ENCODE measurements at regions not wholly inside any gene's neighbourhood (a gene's known extent, or its start where the extent isn't known, plus 50 kb on each side); places are given as distances from the start of the nearest gene placed in this dataset.

GRCh38 chr6:122078481-122078880 is 321.0 kb upstream of the HSF2 start:
- no peak overlapping the region for H3K4me3 ChIP-seq
- H3K9me1 ChIP-seq (ENCODE audit: control insufficient read depth, insufficient read depth, low read length), result no peaks in the 10 kb centered on the region
- no peak overlapping the region for H3K9ac ChIP-seq (ENCODE audit: insufficient read depth in 1 of 2, low read depth in 2 of 2, low read length in 2 of 2)
- DNase-seq (ENCODE audit: extremely low read depth in 1 of 4, low spot score in 3 of 4) (no peak), FAIRE-seq (no peak), ATAC-seq (no peak)
- no TSS peak for BruUV-seq (replicated peaks)
- H3K79me2 ChIP-seq (ENCODE audit: control insufficient read depth, insufficient read depth, low read length), result no peaks in the 10 kb centered on the region
- WGBS (ENCODE audit: insufficient coverage, low coverage, missing lambda C conversion rate), result 0% methylated on average over 4 of the region's 4 CpGs
- H4K20me1 ChIP-seq (replicated peaks; ENCODE audit: control insufficient read depth, insufficient read depth, low read length), result no peaks in the 10 kb centered on the region
- no peak overlapping the region for H3K4me2 ChIP-seq (ENCODE audit: insufficient read depth, low read length)
- in situ Hi-C loops (cut with MboI), result no loop called here
- H3K4me1 ChIP-seq (replicated peaks in 1 of 2; ENCODE audit: control insufficient read depth in 2 of 2, insufficient read depth in 2 of 2, low read length in 2 of 2), result no peaks in the 10 kb centered on the region
- POLR2A ChIA-PET, result no interaction called here
- H2AFZ ChIP-seq (ENCODE audit: low read depth, low read length), result no peak overlapping the region
- H3K27ac ChIP-seq (ENCODE audit: extremely low read depth, low read depth, low read length), result no peak overlapping the region
- no peaks in the 10 kb centered on the region for H3K27me3 ChIP-seq (ENCODE audit: control insufficient read depth in 2 of 2, insufficient read depth in 2 of 2, low read length in 2 of 2)
- CTCF ChIA-PET (ENCODE audit: low intra/inter-chr PET ratio), result no interaction called here
- H3K9me3 ChIP-seq (replicated peaks; ENCODE audit: control insufficient read depth, insufficient read depth, low read depth, low read length), result no peaks in the 10 kb centered on the region
- H3K36me3 ChIP-seq (ENCODE audit: control insufficient read depth, insufficient read depth, low read length), result no peaks in the 10 kb centered on the region
- intact Hi-C loops (cut with micrococcal nuclease), result no loop called here
- TF ChIP-seq ZNF639 (CRISPR knock-in tag; conservative IDR thresholded peaks at IDR 0.05 in 1 of 2, IDR thresholded peaks at IDR 0.05 in 1 of 2) (no peak), COPS2 (conservative IDR thresholded peaks at IDR 0.05) (no peak), KAT2B (IDR thresholded peaks at IDR 0.05; ENCODE audit: low read depth, low read length) (no peak), E2F5 (CRISPR knock-in tag; IDR thresholded peaks at IDR 0.05) (no peak), FUS (optimal IDR thresholded peaks at IDR 0.05; ENCODE audit: low read depth, low read length) (no peak), HDAC2 (IDR thresholded peaks at IDR 0.05) (no peak), IRF2 (CRISPR knock-in tag; IDR thresholded peaks at IDR 0.05) (no peak)
- TF ChIP-seq, protein P1, sequence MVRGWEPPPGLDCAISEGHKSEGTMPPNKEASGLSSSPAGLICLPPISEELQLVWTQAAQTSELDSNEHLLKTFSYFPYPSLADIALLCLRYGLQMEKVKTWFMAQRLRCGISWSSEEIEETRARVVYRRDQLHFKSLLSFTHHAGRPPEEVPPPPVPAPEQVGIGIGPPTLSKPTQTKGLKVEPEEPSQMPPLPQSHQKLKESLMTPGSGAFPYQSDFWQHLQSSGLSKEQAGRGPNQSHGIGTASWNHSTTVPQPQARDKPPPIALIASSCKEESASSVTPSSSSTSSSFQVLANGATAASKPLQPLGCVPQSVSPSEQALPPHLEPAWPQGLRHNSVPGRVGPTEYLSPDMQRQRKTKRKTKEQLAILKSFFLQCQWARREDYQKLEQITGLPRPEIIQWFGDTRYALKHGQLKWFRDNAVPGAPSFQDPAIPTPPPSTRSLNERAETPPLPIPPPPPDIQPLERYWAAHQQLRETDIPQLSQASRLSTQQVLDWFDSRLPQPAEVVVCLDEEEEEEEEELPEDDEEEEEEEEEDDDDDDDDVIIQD (CRISPR knock-in tag; IDR thresholded peaks at IDR 0.05), result no peak

All from K562 (cell line).